TTC549 (cell line): ENCODE measurements at regions not wholly inside any gene's neighbourhood (a gene's known extent, or its start where the extent isn't known, plus 50 kb on each side); places are given as distances from the start of the nearest gene placed in this dataset.
"Not testable (repeated sequence)": the region's sequence is repeated elsewhere in the genome, so short reads cannot be mapped to it uniquely, and the experiment has no call there.

Experiments
- FAIRE-seq: peaks from 2 replicates; lab custom pipeline; 2012; peaks lifted over from hg19 to GRCh38; lab: Jason Lieb, UNC

DNA sequence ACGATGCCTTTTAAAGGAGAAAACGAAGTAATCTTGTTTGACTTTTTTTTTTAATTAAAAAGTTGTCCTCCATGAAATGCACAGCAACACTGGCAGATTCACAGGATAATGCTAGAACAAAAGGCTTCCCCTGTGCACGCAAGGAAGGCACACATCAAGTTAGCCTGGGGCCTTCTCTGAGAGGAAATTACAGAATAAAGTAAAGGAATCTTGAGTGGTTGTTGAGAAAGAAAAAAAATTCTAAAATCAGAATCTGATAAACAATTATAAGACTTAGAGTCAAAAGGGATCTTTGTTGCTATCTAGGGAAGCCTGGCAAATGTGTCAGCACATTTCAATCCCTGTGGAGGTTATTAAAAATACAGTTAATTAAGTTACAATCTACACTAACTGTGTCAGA lies 946.0 kb downstream of the IGSF11 start:
- FAIRE-seq: no peak

- no peak for FAIRE-seq
Measured at GRCh38 chr3:118089563-118089962, 945.1 kb downstream of the IGSF11 start.

GRCh38 chr3:118097226-118097625 lies 937.4 kb downstream of the IGSF11 start:
- no peak for FAIRE-seq

DNA sequence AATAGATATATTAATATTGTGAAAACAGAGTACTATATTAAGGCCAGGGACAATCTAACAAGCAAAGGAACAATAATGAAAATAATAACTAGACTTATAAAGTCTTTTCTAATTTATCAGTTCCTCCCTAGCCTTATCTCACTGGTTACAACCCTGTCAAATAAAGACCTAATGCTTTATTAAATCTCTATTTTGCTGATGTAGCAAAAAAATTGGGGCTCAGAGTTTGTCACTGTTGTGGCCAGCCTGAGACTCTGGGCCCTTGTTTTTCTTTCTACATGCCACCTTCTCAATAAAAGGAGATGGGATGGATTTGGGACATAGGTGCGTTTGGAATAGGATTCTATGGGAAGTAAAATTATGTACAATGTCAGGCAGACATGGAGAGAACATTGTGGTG lies 937.0 kb downstream of the IGSF11 start:
- FAIRE-seq: no peak

GRCh38 chr3:118098827-118099226 lies 935.8 kb downstream of the IGSF11 start:
- no peak for FAIRE-seq

GRCh38 chr3:118101891-118102290 lies 932.8 kb downstream of the IGSF11 start:
- FAIRE-seq: no peak

GRCh38 chr3:118102737-118103136 lies 931.9 kb downstream of the IGSF11 start:
- no peak for FAIRE-seq

DNA sequence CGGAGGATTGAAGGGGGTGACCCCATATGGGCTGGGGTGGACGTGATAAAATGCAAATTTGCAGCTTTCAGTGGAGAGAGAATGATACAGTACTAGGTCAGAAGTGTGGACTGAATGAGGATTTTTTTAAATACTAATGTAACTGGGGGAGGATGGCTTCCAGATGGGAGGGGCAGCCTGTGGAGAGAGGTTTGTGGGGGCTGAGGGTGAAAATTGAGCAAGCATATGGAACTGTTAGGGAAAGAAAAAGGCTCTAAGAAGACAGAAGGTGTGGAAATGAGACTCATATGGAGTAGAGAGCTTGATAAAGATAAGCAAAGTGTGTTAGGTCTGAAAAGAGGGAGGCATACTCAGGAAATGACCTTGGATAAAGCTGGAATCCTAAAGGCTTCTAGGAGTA lies 926.4 kb downstream of the IGSF11 start:
- FAIRE-seq: no peak

- no peak for FAIRE-seq
Measured at GRCh38 chr3:118108769-118109168, 925.9 kb downstream of the IGSF11 start.

GRCh38 chr3:118110211-118110610 lies 924.4 kb downstream of the IGSF11 start:
- FAIRE-seq: no peak

DNA sequence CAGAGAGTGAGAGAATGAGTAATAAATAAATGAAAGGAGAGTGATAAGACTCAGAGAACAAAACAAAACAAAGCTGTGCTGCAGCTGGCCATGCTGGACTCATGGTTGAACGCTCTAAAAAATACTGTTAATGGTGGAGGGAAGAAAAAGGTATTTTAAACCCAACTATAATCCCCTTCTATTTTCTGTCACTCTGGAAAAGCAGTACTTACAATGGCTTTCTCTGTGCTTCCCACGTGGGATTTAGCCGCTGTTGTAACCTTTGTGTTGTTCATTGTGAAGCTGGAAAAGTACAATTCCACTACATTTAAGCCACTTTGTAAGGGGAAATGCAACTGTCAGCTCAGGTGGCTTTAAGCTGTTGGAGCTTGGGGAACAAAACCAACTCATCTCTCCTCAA lies 917.7 kb downstream of the IGSF11 start:
- FAIRE-seq: no peak

DNA sequence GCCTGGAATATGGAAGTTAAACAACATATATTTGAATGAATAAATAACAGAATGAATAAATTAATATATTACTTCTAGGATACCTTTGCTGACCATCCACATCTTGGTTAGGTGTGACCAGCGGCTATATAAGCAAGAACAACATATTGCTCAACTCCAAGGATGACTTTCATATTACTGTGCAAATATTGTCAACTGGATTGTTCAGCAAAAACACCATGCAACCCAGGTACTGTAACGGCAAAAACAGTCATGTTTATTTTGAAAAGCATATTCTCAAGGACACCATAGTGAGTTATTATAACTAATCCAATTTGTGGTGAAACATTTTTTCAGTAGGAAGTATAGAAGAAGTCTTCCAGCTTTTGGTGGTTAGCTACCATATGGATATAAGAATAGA lies 907.9 kb downstream of the IGSF11 start:
- no peak for FAIRE-seq

GRCh38 chr3:118127992-118128391 lies 906.7 kb downstream of the IGSF11 start:
- FAIRE-seq: no peak

GRCh38 chr3:118128886-118129285 lies 905.8 kb downstream of the IGSF11 start:
- FAIRE-seq: no peak

DNA sequence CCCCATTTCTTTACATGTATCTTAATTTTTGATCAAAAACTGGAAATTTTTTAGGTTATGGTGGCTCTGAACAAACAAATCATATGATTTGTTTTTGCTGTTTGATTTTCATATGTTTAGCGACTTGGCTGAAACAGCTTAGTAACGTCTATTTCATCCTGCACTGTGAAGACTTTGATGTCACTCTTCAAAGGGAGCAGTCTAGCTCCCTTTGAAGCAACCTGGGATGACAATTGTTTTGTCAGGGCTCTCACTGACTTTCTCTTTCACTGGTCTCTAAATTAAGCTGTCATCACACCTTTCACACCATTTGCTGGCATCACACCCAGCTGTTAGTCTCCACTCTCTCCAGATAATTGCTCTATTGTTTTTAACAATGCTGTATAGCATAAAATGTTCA lies 896.9 kb downstream of the IGSF11 start:
- FAIRE-seq: no peak

GRCh38 chr3:118144919-118145318 lies 889.7 kb downstream of the IGSF11 start:
- FAIRE-seq: no peak

GRCh38 chr3:118146658-118147375 lies 887.8 kb downstream of the IGSF11 start:
- FAIRE-seq: no peak

- no peak for FAIRE-seq
Measured at GRCh38 chr3:118151164-118151563, 883.5 kb downstream of the IGSF11 start.

DNA sequence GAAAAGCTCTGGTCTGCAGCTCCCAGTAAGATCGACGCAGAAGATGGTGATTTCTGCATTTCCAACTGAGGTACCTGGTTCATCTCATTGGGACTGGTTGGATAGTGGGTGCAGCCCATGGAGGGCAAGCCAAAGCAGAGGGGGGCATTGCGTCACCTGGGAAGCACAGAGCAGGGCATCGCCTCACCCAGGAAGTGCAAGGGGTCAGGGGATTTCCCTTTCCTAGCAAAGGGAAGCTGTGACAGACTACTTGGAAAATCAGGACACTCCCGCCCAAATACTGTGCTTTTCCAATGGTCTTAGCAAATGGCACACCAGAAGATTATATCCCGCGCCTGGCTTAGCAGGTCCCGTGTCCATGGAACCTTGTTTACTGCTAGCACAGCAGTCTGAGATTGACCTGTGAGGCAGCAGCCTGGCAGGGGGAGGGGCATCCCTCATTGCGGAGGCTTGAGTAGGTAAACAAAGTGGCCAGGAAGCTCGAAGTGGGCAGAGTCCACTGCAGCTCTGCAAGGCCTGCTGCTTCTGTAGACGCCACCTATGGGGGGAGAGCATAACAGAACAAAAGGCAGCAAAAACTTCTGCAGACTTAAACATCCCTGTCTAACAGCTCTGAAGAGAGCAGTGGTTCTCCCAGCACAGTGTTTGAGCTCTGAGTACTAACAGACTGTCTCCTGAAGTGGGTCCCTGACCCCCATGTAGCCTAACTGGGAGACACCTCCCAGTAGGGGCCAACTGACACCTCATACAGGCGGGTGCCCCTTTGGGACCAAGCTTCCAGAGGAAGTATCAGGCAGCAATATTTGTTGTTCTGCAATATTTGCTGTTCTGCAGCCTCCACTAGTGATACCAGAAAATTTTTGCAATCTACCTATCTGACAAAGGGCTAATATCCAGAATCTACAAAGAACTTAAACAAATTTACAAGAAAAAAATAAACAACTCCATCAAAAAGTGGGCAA lies 871.7 kb downstream of the IGSF11 start:
- FAIRE-seq: not testable (repeated sequence)

DNA sequence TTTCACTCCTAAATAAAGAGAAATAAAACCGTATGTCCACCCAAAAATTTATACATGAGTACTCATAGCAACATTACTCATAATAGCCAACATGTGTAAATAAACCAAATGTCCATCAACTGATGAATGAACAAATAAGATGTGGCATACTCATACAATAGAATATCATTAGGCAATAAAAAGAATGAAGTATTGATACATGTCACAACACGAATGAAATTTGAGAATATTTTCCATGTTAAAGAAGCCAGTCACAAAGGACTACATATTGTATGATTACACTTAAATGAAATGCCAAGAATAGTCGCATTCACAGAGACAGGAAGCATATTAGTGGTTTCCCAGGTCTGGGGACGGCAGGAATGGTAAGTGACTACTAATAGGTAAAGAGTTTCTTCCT lies 869.2 kb downstream of the IGSF11 start:
- FAIRE-seq: no peak

GRCh38 chr3:118167571-118167970 lies 867.1 kb downstream of the IGSF11 start:
- no peak for FAIRE-seq

DNA sequence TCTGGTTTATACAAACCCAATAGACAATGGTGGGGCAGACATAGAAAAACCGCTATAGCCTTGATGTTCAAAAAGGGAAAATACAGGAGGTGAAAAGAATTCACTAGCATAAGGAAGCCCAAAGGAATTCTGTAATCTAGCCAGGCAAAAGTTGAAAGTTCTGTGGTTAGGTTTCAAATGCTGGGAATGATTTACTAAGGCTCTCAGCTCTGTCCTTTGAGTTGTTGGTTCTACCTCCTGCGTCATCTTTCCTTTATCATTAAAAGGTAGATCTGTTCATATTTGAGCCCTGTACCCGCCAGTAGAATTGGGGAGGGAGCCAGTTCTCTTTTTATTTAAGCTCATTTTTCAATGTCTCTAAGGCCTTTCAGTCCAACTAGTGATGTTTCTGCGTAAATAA lies 866.5 kb downstream of the IGSF11 start:
- FAIRE-seq: no peak

DNA sequence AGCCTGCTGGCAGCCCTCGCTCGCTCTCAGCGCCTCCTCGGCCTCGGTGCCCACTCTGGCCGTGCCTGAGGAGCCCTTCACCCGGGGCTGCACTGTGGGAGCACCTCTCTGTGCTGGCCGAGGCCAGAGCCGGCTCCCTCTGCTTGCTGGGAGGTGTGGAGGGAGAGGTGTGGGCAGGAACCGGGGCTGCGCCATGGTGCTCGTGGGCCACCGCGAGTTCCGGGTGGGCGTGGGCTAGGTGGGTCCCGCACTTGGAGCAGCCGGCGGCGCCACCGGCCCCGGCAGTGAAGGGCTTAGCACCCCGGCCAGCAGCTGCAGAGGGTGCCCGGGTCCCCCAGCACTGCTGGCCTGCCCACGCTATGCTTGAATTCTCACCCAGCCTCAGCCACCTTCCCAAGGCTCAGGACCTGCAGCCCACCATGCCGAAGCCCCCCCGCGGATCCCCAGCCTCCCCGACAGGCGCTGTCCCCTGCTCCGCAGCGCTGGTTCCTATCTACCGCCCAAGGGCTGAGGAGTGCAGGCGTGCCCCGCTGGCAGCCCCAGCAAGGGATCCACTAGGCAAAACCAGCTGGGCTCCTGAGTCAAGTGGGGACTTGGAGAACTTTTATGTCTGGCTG lies 863.3 kb downstream of the IGSF11 start:
- no peak for FAIRE-seq
